ENCODE measurements at regions not wholly inside any gene's neighbourhood (a gene's known extent, or its start where the extent isn't known, plus 50 kb on each side); places are given as distances from the start of the nearest gene placed in this dataset.

- no peak for TF ChIP-seq CTCF (conservative IDR thresholded peaks at IDR 0.05 in 1 of 2, IDR thresholded peaks at IDR 0.05 in 1 of 2; ENCODE audit: low read depth in 1 of 2, low read length in 2 of 2)
- TF ChIP-seq EZH2 (IDR thresholded peaks at IDR 0.05; ENCODE audit: low read length, missing control alignments): no peak
Measured at GRCh38 chr10:118916777-118917176, 112.7 kb upstream of the NANOS1 start.

Data from fibroblast of lung (primary cell).